ENCODE measurements at regions not wholly inside any gene's neighbourhood (a gene's known extent, or its start where the extent isn't known, plus 50 kb on each side); places are given as distances from the start of the nearest gene placed in this dataset.

GRCh38 chr13:64917566-64917965 is 2312.6 kb downstream of the PCDH9 start:
- no peak for DNase-seq

GRCh38 chr13:64912141-64912540 is 2318.0 kb downstream of the PCDH9 start:
- no peak for DNase-seq

- no peak for DNase-seq
Observed at GRCh38 chr13:64910096-64910495, 2320.0 kb downstream of the PCDH9 start.

DNA sequence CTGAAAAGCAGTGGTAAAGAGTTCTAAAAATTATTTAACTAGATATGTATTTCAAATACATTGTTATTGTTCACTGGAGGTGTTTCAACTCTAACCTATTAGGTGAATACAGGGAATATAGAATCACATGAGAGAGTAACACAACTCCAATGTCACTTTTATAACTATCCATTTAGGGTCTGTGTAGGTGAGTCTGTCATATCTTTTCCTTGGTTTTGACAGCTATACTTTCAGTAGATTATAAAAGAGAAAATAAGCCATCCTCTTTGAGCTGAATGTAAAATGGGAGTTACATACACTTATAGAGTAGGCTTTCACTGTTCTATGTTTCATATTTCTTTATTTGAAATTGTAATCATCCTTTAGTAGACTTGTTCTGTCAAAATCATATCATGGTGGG is 2321.0 kb downstream of the PCDH9 start:
- DNase-seq: no peak

- DNase-seq: no peak
Observed at GRCh38 chr13:64900039-64900438, 2330.1 kb downstream of the PCDH9 start.

GRCh38 chr13:64884976-64885375 is 2345.2 kb downstream of the PCDH9 start:
- DNase-seq: no peak

DNA sequence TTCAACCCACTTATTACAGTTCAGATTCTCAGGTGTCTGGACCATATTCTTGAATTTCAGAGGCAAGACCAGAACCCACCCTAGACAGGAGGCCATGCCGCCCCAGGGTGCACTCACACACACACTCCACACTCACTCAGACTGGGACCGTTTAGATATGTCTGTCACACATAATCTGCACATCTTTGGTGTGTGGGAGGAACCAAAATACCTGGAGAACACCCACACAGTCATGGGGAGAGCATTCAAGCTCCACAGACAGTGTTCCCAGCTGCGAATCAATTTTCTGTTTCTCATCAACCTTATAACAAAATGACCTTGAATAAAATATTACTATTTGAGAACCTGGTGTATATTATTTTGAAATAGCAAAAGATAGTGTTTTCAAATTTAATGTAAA is 2353.0 kb downstream of the PCDH9 start:
- DNase-seq: no peak

- DNase-seq: no peak
Observed at GRCh38 chr13:64871742-64872141, 2358.4 kb downstream of the PCDH9 start.

DNA sequence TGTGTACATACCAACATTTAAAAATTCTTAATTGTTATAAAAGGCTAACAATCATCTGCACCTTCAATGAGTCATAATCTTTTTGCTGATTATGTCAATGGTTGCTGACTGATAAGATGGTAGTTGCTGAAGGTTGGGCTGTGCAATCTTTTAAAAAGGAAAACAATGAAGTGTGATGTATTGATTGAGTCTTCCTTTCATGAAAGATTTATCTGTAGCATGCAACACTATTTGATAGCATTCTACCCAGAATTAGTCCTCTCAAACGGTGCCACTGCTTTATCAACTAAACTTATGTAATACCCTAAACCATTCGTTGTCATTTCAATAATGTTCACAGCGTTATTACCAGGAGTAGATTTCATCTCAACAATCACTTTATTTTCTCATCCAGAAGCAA is 2360.6 kb downstream of the PCDH9 start:
- no peak for DNase-seq

DNA sequence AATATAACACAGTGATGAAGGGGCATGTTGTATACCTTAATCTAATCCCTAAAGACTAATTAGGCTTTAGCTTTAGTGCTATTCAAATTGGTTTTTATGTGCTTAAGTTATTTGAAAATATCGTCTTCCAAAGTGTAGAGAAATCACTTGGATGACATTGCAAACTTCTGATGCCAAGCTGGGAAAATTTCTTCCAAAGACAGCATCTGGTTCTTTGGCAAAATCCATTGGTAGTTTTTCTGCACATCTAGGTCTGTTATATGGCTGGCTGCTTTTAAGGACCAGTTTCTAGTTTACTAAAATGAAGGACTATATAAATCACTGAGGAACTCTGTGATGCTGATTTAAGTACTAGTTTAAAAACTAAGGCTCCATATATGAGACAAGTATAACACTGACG is 2362.3 kb downstream of the PCDH9 start:
- no peak for DNase-seq

DNA sequence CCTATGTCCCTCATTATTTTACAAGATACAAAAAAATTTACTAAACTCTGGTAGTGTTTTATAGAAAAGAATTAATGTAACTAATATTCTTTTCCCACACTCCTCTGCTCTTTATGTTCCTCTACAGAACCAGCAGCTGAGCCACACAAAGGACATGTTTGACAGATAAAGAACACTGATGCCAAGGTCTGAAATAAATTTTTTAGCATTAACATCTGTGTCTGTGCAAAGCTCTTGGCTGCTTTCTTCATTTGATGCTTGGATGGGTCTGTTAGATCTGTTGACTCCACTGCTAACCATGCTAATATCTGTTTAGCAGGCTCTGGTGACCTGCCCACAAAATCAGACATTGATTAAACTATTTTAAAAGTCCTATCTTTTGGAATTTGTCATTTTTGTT is 2363.8 kb downstream of the PCDH9 start:
- DNase-seq: no peak

GRCh38 chr13:64855506-64855905 is 2374.6 kb downstream of the PCDH9 start:
- DNase-seq: no peak

GRCh38 chr13:64850017-64850416 is 2380.1 kb downstream of the PCDH9 start:
- no peak for DNase-seq

- no peak for DNase-seq
Observed at GRCh38 chr13:64849196-64849595, 2380.9 kb downstream of the PCDH9 start.

GRCh38 chr13:64847767-64848166 is 2382.4 kb downstream of the PCDH9 start:
- no peak for DNase-seq

DNA sequence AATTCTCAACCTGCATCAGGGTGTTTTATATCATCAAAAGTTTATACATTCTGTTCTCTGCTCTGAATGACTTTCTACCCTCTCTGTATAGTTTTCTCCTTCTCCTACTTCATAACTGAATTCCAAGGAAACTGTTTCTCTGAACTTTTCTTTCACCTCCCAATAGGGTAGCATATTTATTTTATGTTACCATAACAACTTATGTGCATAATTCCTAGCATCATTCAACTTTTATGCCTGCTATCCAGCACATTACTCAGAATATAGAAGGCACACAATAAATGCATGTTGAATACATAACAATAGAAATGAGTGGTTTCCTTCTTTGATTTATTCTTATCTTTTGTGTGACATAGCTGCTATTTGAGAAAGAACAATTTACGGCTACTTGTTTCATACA is 2385.0 kb downstream of the PCDH9 start:
- DNase-seq: no peak

DNA sequence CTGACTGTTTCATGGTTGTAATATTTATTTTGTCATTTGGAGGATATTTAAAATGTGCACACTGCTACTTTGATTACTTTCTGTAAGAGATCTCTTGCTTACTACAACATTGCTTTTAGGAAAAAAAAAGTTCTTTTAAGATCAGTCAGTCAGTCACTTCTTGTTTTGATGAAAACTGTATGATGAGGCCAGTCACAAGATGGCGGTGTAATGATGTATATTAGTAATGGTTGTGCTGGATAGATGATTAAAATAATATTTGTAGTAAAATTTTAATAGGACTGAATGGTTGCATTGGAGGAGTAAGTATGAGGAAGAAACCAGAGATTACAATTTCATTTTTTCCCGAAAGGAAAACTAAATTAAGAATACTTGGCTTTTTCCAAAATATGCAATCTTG is 2411.1 kb downstream of the PCDH9 start:
- DNase-seq: no peak

DNA sequence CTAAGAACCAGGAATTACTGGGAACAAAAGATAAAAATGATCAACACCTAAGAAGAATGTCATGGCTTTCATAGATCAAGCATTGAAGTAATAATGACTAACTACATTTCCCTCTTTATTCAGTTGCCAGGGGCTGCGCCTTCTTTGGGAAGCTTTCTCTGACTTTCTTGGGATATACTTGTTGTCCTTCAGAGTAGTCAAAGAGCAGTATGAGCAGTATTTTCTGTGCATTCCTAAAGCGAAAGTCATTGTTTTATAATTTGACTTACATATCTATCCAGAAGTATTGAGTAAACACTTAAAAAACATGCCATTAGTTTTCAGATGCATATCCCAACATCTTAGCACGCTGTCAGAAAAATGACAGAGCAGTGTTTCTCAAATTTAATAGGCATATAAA is 2412.4 kb downstream of the PCDH9 start:
- DNase-seq: no peak

GRCh38 chr13:64810750-64811149 is 2419.4 kb downstream of the PCDH9 start:
- DNase-seq: no peak

GRCh38 chr13:64808704-64809103 is 2421.4 kb downstream of the PCDH9 start:
- no peak for DNase-seq

GRCh38 chr13:64801768-64802167 is 2428.4 kb downstream of the PCDH9 start:
- no peak for DNase-seq

GRCh38 chr13:64798422-64798821 is 2431.7 kb downstream of the PCDH9 start:
- DNase-seq: no peak

DNA sequence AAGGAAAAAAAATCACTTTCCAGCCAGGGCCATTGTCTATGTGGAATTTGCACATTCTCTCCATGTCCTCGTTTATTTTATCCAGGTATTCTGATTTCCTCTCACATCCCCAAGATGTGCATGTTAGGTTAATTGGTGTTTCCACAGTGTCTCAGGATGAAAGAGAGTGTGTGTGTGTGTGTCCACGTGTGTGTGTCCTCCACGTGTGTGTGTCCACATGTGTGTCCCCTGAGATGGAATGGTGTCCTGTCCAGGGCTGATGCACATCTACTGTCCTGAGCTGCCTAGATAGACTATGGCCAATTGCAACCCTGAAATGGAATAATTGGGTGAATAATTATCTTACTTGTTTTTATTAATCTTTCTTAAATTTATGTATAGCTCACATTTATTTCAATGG is 2436.5 kb downstream of the PCDH9 start:
- DNase-seq: no peak

GRCh38 chr13:64793131-64793530 is 2437.0 kb downstream of the PCDH9 start:
- DNase-seq: no peak

- no peak for DNase-seq
Observed at GRCh38 chr13:64791373-64791772, 2438.8 kb downstream of the PCDH9 start.
